NCI-H69 (cell line): ENCODE measurements at regions not wholly inside any gene's neighbourhood (a gene's known extent, or its start where the extent isn't known, plus 50 kb on each side); places are given as distances from the start of the nearest gene placed in this dataset.
"Not testable (repeated sequence)": the region's sequence is repeated elsewhere in the genome, so short reads cannot be mapped to it uniquely, and the experiment has no call there.

Experiments used
- DNase-seq: peaks from one replicate; lab custom pipeline; 2025; lab: John Stamatoyannopoulos, UW

GRCh38 chr2:13682540-13683272 is 949.8 kb upstream of the LRATD1 start:
- DNase-seq: peak; percentile 51

- no peak for DNase-seq
Measured at GRCh38 chr2:13686262-13686661, 946.3 kb upstream of the LRATD1 start.

DNA sequence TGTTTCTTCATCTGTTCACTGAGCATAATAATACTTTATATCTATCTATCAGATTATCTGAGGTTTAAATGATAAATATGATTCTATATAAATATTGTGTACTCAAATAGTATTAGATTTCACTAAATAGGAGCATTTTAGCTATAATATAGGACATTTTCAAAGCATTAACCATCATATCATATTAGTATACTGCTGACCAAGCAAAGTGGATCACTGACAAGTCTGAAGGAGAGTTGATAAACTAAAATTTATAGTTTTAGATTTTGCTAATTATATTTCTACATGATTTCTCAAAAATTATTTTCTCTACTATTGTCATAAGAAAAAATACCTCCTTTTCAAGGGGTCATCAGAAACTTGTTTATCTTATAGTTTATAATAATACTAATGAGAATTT is 937.8 kb upstream of the LRATD1 start:
- no peak for DNase-seq

DNA sequence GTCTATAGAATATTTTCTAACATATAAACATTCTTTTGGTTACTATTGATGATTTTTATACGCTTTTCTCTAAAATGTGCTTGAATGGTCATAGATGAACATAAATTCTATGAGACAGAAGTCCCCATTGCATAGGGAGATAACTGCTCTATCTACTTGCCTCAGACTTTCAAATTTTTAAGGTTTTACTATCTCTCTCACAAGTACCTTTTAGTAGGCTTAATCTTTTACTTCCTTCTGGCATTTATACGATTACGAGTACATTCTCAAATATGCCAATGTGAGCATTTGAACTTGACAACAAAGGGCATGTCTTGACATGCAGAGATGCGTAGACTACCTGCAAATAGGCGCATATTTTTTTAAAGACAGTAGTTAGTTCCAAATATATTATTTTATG is 935.9 kb upstream of the LRATD1 start:
- DNase-seq: no peak

- no peak for DNase-seq
Measured at GRCh38 chr2:13698847-13699246, 933.7 kb upstream of the LRATD1 start.

DNA sequence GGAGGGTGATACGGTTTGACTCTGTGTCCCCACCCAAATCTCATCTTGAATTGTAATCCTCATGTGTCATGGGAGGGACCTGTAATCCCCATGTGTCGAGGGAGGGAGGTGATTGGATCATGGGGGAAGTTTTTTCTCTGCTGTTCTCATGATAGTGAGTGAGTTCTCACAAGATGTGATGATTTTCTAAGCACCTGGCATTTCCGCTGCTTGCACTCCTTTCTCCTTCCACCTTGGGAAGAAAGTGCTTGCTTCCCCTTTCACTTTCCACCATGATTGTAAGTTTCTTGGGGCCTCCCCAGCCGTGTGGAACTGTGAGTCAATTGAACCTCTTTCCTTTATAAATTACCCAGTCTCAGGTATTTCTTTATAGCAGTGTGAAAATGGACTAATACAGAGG is 932.6 kb upstream of the LRATD1 start:
- not testable (repeated sequence) for DNase-seq

DNA sequence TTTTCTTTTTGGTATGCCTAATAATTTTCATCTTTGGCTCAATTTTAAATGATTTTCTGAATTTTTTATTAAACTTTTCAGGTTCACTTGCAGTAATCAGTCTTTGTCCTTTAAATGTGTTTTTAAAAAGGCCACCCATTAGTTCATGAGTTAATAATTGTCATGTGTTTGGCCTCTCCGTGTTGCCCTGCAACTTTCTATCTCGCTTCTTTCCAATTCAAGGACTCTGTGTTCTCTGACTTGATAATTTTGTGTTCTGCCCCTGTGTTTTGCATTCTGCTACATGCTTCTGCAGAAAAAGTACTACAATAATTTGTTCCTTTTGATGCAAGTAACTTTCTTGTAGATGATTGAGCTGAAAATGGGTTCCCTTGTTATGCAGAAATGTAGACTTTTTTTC is 921.4 kb upstream of the LRATD1 start:
- DNase-seq: no peak

DNA sequence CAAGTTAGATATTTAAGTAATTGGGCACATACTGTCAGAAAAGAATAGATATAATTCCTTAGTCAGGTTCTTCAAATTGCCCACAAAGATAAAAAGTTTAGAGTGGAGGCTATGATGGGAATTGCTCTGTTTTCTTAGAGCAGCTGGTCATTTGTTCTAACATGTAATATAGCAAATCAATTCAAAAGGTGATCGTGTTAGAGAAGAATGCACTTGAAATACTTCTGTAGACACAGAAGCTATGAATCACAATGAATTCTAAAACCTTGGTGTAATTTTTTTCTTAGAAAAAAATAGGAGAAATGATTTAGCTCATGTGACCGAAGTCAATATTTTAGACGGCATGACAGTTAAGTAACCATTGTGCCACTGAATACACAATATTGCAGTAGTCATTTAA is 918.1 kb upstream of the LRATD1 start:
- DNase-seq: no peak

- no peak for DNase-seq
Measured at GRCh38 chr2:13725945-13726344, 906.6 kb upstream of the LRATD1 start.

DNA sequence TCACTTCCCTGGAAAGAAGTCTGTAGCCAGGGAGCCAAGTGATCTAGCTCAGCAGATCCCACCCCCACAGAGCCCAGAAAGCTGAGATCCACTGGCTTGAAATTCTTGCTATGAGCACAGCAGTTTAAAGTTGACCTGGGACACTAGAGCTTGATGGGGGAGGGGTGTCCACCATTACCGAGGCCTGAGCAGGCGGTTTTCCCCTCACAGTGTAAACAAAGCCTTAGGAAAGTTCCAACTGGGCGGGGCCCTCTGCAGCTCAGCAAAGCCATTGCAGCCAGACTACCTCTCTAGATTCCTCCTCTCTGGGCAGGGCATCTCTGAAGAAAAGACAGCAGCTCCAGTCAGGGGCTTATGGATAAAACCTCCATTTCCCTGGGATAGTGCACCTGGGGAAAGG is 887.2 kb upstream of the LRATD1 start:
- DNase-seq: no peak

- no peak for DNase-seq
Measured at GRCh38 chr2:13751955-13752354, 880.6 kb upstream of the LRATD1 start.

DNA sequence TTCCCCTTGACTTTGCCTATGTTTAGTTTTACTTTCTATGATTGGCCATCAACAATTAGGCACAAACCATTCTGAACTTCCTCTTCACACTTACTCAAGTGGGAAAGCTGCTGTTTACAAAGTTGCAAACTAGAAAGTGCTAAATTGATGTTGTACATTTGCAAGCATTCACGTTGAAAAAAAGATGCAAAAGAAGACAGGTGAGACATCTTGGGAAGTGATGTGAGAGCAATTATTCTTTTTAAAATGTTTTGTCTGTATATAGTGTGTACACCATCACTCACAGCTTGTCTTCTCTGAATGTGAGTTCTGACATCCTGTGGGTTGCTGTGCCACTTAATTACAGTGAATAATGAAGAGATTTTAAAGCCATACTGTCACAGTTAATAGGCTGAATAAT is 874.1 kb upstream of the LRATD1 start:
- DNase-seq: no peak

DNA sequence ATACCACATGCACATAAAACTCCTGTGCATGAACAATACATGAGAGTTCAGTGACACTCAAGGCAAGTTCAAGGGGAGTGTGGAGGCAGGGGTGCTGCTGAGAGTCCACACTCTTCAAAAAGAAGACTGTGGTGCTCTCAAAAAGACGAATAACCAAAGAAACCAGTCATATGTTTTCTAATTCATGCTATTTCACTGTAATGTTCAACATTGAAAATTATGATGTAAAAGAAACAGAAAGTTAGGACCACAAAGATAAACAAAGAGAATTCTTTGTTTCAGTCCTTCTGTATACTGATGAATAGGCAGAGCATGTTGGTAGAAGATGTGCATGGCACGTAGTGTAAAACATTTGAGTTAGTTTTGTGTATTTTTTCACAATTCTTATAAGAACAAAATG is 864.2 kb upstream of the LRATD1 start:
- DNase-seq: no peak

DNA sequence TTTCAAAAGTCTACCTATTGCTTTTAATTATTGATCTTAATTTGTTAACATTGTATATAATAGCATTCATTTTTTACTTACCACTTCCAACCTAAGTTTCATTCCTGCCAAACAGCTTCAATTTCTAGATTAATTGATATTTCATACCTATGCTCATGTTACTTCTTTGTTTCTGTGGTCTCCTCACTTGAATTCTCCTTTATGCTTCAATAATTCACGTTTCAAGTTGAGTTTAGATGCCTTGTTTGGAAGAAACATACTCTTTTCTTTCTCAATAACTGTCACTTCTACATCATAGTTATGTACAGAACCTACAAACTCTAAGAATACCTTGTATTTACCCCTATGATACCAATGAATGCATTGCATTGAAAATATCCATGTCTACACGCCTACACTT is 862.2 kb upstream of the LRATD1 start:
- no peak for DNase-seq

GRCh38 chr2:13779996-13780395 is 852.5 kb upstream of the LRATD1 start:
- DNase-seq: peak; percentile 41

DNA sequence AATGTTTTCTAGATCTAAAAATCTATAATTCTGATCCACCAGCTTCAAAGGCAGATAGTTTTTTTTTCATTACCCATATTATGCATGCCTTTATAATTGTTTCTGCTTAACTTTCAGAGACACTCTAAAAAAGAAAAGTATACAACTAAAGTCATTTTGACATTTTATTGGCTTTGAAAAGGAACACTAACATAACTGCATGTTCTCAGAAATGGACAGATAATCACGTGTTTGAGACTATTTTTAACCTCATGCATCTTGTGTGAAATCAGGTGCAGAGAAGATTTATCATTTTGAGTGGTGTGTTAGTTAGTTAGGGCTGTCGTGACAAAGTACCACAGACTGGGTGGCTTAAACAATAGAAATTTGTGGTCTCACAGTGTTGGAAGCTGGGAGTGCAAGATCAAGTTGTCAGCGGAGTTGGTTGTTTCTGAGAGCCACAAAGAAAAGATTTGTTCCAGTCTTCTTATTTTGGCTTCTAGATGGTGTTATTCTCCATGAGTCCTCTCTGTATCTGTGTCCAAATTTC is 841.4 kb upstream of the LRATD1 start:
- no peak for DNase-seq

GRCh38 chr2:13806539-13806938 is 826.0 kb upstream of the LRATD1 start:
- DNase-seq: no peak

DNA sequence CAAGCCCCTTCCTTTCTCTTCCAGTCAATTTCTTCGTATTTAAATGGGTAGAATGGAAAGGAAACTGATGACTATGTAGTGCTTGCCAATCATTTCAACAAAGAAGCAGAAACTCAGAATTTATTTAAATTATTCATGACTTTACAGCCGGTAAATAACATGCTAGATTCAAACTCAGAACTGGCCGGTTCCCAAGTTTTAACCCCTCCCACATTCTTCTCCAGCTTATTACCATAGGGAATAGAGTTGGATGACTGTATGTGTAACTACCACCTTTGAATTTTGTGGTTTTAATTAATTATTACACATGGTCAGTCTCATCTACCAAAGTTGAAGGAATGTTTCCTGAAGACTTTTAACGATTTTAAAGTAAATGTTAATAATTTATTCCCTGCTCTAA is 819.3 kb upstream of the LRATD1 start:
- DNase-seq: no peak

GRCh38 chr2:13818002-13818401 is 814.5 kb upstream of the LRATD1 start:
- DNase-seq: no peak

- DNase-seq: no peak
Measured at GRCh38 chr2:13819896-13820295, 812.6 kb upstream of the LRATD1 start.

- DNase-seq: no peak
Measured at GRCh38 chr2:13821255-13821880, 811.1 kb upstream of the LRATD1 start.

DNA sequence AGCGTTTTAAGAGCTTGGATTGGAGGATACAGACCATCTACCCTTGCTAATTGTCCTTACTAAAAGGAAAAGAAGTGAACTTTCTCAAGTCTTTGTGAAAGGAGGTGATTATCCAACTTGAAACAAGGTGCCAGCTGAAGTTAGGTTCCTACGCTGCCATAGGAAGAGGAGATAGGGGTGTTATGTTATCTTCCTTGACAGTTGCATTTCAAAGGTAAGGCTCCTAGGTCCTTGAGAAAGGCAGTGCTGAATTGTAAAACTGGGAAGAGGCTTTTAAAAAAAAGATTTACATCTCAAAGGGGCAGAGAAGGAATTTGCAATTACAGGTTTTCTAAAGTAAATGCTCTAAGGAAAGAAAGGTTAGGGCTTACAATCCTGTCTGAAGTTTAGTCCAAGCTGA is 810.2 kb upstream of the LRATD1 start:
- DNase-seq: no peak

DNA sequence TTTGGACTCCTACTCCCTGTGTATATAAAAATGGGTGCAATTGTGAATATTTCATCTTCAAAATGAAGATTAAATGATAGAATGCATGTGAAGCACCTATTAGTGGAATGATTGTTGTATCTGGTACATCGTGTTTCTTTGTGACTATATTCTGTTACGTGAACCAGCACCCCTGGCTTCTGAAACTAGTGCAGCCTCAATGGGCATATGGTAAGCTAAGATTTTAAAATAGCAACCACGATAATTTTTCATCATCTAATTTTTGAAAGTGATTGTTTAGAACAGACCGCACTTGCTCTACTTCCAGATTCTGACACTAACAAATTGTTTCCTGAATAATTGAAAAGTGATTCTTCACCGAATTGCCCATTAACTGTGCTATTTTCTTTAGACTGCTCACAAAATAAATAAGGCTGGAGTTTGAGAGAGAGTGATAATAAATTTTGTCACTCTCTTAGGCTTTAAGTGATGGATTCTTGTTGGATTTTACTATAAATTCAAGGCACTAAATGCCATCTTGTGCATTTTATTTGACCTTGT is 806.1 kb upstream of the LRATD1 start:
- DNase-seq: no peak

- DNase-seq: no peak
Measured at GRCh38 chr2:13858626-13859025, 773.9 kb upstream of the LRATD1 start.
